Ovary (tissue), 7 donors: ENCODE measurements at regions not wholly inside any gene's neighbourhood (a gene's known extent, or its start where the extent isn't known, plus 50 kb on each side); places are given as distances from the start of the nearest gene placed in this dataset.

Experiments
- DNase-seq, 5 donors: peaks; one replicate each; pipeline ENCODE4 v3.0.0-alpha.2; 2019 to 2020
- H3K27ac ChIP-seq, 2 donors: fragments of 200-600 bp; one replicate each; pipeline versions ENCODE4 v1.5.1 to v1.8.0; 2019 to 2022
- H3K27me3 ChIP-seq: fragments of 200-600 bp; one replicate; pipeline ENCODE4 v1.8.0; 2022
- H3K36me3 ChIP-seq: fragments of 200-600 bp; sonication (generic); one replicate; pipeline ENCODE4 v1.5.1; 2019
- H3K4me1 ChIP-seq: one replicate; pipeline ENCODE4 v1.8.1; 2013; ENCODE audit warnings: mild to moderate bottlenecking, moderate library complexity; ENCODE audit not compliant: insufficient read depth
- H3K4me3 ChIP-seq: fragments of 200-600 bp; sonication (generic); one replicate; pipeline ENCODE4 v1.5.1; 2017
- H3K9me3 ChIP-seq, 2 donors: fragments of 200-600 bp in 1 of 2; sonication (generic) in 1 of 2; one replicate each; pipeline versions ENCODE4 v1.5.1 to v1.8.1; 2013 to 2019; ENCODE audit warnings: mild to moderate bottlenecking in 1 of 2, moderate library complexity in 1 of 2
- CTCF ChIP-seq, 3 donors: fragments of 450-650 bp in 2 of 3; fragments of 200-600 bp in 1 of 3; IDR thresholded peaks; one replicate each; pipeline versions ENCODE4 v1.5.1 to v1.8.0; 2016 to 2022; ENCODE audit warnings: antibody characterized with exemption in 3 of 3, mild to moderate bottlenecking in 1 of 3
- EP300 ChIP-seq: sonication (generic); formaldehyde crosslinking; IDR thresholded peaks from one replicate; pipeline ENCODE4 v1.6.1; 2017; ENCODE audit warnings: antibody characterized with exemption
- POLR2A ChIP-seq: fragments of 450-650 bp; IDR thresholded peaks from one replicate; pipeline ENCODE4 v1.6.1; 2017; ENCODE audit warnings: antibody characterized with exemption, mild to moderate bottlenecking, moderate library complexity
- WGBS, 3 donors: extraction: QIAGEN DNeasy Blood & Tissue Kit in 1 of 3; methylation state at CpG; one replicate each; pipeline versions ENCODE4 v1.1.5 to v1.1.7; 2013 to 2017; 5-methylcytosine and 5-hydroxymethylcytosine counted together
- intact Hi-C, 4 donors: fragments of 100-400 bp; cut with DNase I; formaldehyde crosslinking; loops; one replicate each; pipeline versions ENCODE4 v1.11.0 to v1.15.1; 2022 to 2023
- donor health status: DM: no; HTN: no; CAD: no; lungs with moderate emphysema.
- donor health status: DM: no; HTN: no; CAD: no.
- donor health status: Bipolar disorder and iron deficiency.
- donor health status: DM: no; HTN: no; CAD: no.
- donor health status: DM: yes; HTN: yes; CAD: no.

- no peaks in the 10 kb centered on the region for H3K27me3 ChIP-seq
- H3K9me3 ChIP-seq: no peaks in the 10 kb centered on the region
- WGBS, 3 donors: 65 to 72% (median 69%) methylated on average over 1 of the region's 1 CpG
- no peak overlapping the region for H3K27ac ChIP-seq
- no peaks in the 10 kb centered on the region for H3K4me1 ChIP-seq
- intact Hi-C loops: no loop called here
- H3K36me3 ChIP-seq: no peaks in the 10 kb centered on the region
- TF ChIP-seq EP300 (no peak), POLR2A (no peak), CTCF (IDR thresholded peaks at IDR 0.05) (no peak)
- no peak overlapping the region for H3K4me3 ChIP-seq
- no peak for DNase-seq
Observed at GRCh38 chr5:120901199-120901598, 437.1 kb downstream of the PRR16 start.

GRCh38 chr5:120907953-120908352, 443.9 kb downstream of the PRR16 start:
- Histone ChIP-seq H3K9me3 (no peaks in the 10 kb centered on the region), H3K27ac (no peak overlapping the region), H3K4me3 (no peak overlapping the region), H3K27me3 (no peaks in the 10 kb centered on the region), H3K36me3 (no peaks in the 10 kb centered on the region), H3K4me1 (no peaks in the 10 kb centered on the region)
- WGBS, 3 donors: 88 to 94% (median 90%) methylated on average over 1 of the region's 1 CpG
- TF ChIP-seq POLR2A: no peak
- TF ChIP-seq CTCF (IDR thresholded peaks at IDR 0.05): no peak
- TF ChIP-seq EP300: no peak
- intact Hi-C loops: no loop called here
- no peak for DNase-seq

DNA sequence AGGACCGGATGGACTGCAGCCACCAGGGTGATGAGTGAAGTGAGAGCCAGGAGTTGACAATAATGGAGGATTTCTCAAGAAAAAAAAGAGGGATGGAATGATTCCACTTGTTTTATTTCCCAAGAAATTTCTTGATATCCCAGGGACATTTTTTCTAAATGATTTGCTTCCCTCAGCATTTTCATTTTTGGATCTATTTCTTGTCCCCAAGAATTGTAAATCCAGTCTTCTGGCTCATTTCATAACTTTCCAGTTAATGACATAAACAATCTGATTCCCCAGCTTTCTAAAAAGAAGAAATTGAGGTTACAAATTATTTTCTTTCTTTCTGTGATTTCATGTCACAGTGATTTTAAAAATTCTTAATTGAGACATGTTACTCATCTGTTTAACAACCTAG, 446.5 kb downstream of the PRR16 start:
- Histone ChIP-seq H3K27me3 (no peaks in the 10 kb centered on the region), H3K4me1 (no peaks in the 10 kb centered on the region), H3K9me3 (no peaks in the 10 kb centered on the region), H3K36me3 (no peaks in the 10 kb centered on the region), H3K4me3 (no peak overlapping the region), H3K27ac (no peak overlapping the region)
- WGBS, 3 donors: 29 to 40% (median 31%) methylated on average over 1 of the region's 1 CpG
- intact Hi-C loops: no loop called here
- DNase-seq: no peak
- TF ChIP-seq CTCF (IDR thresholded peaks at IDR 0.05) (no peak), POLR2A (no peak), EP300 (no peak)

GRCh38 chr5:120913396-120913795, 449.3 kb downstream of the PRR16 start:
- TF ChIP-seq CTCF (IDR thresholded peaks at IDR 0.05) (no peak), EP300 (no peak), POLR2A (no peak)
- 79 to 86% (median 82%) methylated on average over 2 of the region's 2 CpGs for WGBS, 3 donors
- intact Hi-C loops: no loop called here

GRCh38 chr5:120917214-120917758, 453.2 kb downstream of the PRR16 start:
- TF ChIP-seq EP300: no peak
- Histone ChIP-seq H3K27me3 (no peaks in the 10 kb centered on the region), H3K9me3 (no peaks in the 10 kb centered on the region), H3K4me1 (no peaks in the 10 kb centered on the region), H3K4me3 (no peak overlapping the region), H3K36me3 (no peaks in the 10 kb centered on the region), H3K27ac (no peak overlapping the region)
- intact Hi-C loops: no loop called here
- WGBS, 3 donors: 57 to 75% (median 72%) methylated on average over 1 of the region's 1 CpG
- no peak for DNase-seq

More at GRCh38 chr5:120913396-120913795, 449.3 kb downstream of the PRR16 start:
- no peak for DNase-seq
- H3K27ac ChIP-seq: no peak overlapping the region
- H3K4me1 ChIP-seq: no peaks in the 10 kb centered on the region
- no peaks in the 10 kb centered on the region for H3K27me3 ChIP-seq
- H3K9me3 ChIP-seq: no peaks in the 10 kb centered on the region
- no peaks in the 10 kb centered on the region for H3K36me3 ChIP-seq
- no peak overlapping the region for H3K4me3 ChIP-seq
